GM23338 (cell line): ENCODE measurements at regions not wholly inside any gene's neighbourhood (a gene's known extent, or its start where the extent isn't known, plus 50 kb on each side); places are given as distances from the start of the nearest gene placed in this dataset.

Source experiments
- ATAC-seq: fragments of 200-7000 bp; cut with Tn5 transposase; 3 replicates; pipeline ENCODE4 v1.9.1; 2020
- DNase-seq: peaks from one replicate; pipeline ENCODE4 v3.0.0-alpha.2; 2015; ENCODE audit warnings: low spot score
- H2AFZ ChIP-seq: fragments of 200-600 bp; sonication (generic); 2 replicates; pipeline ENCODE4 v1.8.0; 2016; ENCODE audit warnings: antibody characterized with exemption, mild to moderate bottlenecking, moderate library complexity
- H3F3A ChIP-seq: fragments of 200-600 bp; sonication (generic); replicated peaks from 2 replicates; pipeline ENCODE4 v1.8.0; 2017; ENCODE audit warnings: antibody characterized with exemption, mixed run types, low read depth
- H3K27ac ChIP-seq: fragments of 200-600 bp; sonication (generic); 2 replicates; pipeline ENCODE4 v1.6.1; 2016; ENCODE audit warnings: low read depth
- H3K27me3 ChIP-seq: fragments of 200-600 bp; sonication (generic); 2 replicates; pipeline ENCODE4 v1.8.0; 2016; ENCODE audit warnings: mild to moderate bottlenecking, mixed run types, moderate library complexity; ENCODE audit not compliant: insufficient read depth
- H3K36me3 ChIP-seq: fragments of 200-600 bp; sonication (generic); 2 replicates; pipeline ENCODE4 v1.8.0; 2016; ENCODE audit warnings: mild to moderate bottlenecking; ENCODE audit not compliant: insufficient read depth
- H3K4me1 ChIP-seq: fragments of 200-600 bp; sonication (generic); 2 replicates; pipeline ENCODE4 v1.8.0; 2016; ENCODE audit warnings: mild to moderate bottlenecking, moderate library complexity; ENCODE audit not compliant: insufficient read depth
- H3K4me2 ChIP-seq: fragments of 200-600 bp; sonication (generic); 2 replicates; pipeline ENCODE4 v1.7.1; 2017; ENCODE audit warnings: mixed run types
- H3K4me3 ChIP-seq: fragments of 200-600 bp; sonication (generic); 2 replicates; pipeline ENCODE4 v1.6.1; 2016; ENCODE audit warnings: mixed run types
- H3K79me2 ChIP-seq: fragments of 200-600 bp; sonication (generic); replicated peaks from 2 replicates; pipeline ENCODE4 v1.8.0; 2017; ENCODE audit warnings: mild to moderate bottlenecking; ENCODE audit not compliant: insufficient read depth
- H3K9me2 ChIP-seq: fragments of 200-600 bp; sonication (generic); 2 replicates; pipeline ENCODE4 v1.8.0; 2017; ENCODE audit not compliant: insufficient read depth
- H4K20me1 ChIP-seq: fragments of 200-600 bp; sonication (generic); replicated peaks from 2 replicates; pipeline ENCODE4 v1.8.0; 2017; ENCODE audit warnings: mild to moderate bottlenecking; ENCODE audit not compliant: insufficient read depth
- H3K27ac Mint-ChIP-seq: 2 replicates; pipeline ENCODE4 v1.8.0; 2020; ENCODE audit warnings: inconsistent platforms, mild to moderate bottlenecking, moderate library complexity, mixed read lengths
- H3K27me3 Mint-ChIP-seq: 3 replicates; pipeline ENCODE4 v1.8.0; 2022; ENCODE audit warnings: low read depth, mild to moderate bottlenecking, moderate library complexity, mixed read lengths, inconsistent platforms; ENCODE audit not compliant: insufficient read depth, poor library complexity
- H3K36me3 Mint-ChIP-seq: 3 replicates; pipeline ENCODE4 v1.8.0; 2021; ENCODE audit warnings: low read depth, mild to moderate bottlenecking, inconsistent platforms, moderate library complexity, mixed read lengths
- H3K4me1 Mint-ChIP-seq: 3 replicates; pipeline ENCODE4 v1.8.0; 2020; ENCODE audit warnings: mild to moderate bottlenecking, inconsistent platforms, mixed read lengths
- H3K4me3 Mint-ChIP-seq: 3 replicates; pipeline ENCODE4 v1.8.0; 2021; ENCODE audit warnings: moderate library complexity, mild to moderate bottlenecking, inconsistent platforms, mixed read lengths
- H3K9me3 Mint-ChIP-seq: 3 replicates; pipeline ENCODE4 v1.8.0; 2020; ENCODE audit warnings: moderate library complexity, mild to moderate bottlenecking, inconsistent platforms, mixed read lengths
- CTCF ChIP-seq, 2 experiments: fragments of 200-600 bp in 1 of 2; sonication (generic) in 1 of 2; conservative IDR thresholded peaks; 2 replicates each; pipeline versions ENCODE4 v1.5.1 to v1.6.1; 2016 to 2017; ENCODE audit warnings: antibody characterized with exemption in 2 of 2, low read depth in 2 of 2, mild to moderate bottlenecking in 2 of 2, moderate library complexity in 1 of 2
- EZH2phosphoT487 ChIP-seq: fragments of 200-600 bp; sonication (generic); IDR thresholded peaks from one replicate; pipeline ENCODE4 v1.8.1; 2018; ENCODE audit warnings: antibody characterized with exemption; ENCODE audit not compliant: unreplicated experiment
- NANOG ChIP-seq: IDR thresholded peaks from 2 replicates; pipeline ENCODE4 v1.6.1; 2016; ENCODE audit warnings: antibody characterized with exemption, borderline replicate concordance
- POLR2AphosphoS5 ChIP-seq: IDR thresholded peaks from 2 replicates; pipeline ENCODE4 v1.6.1; 2016; ENCODE audit warnings: antibody characterized with exemption, low read depth
- REST ChIP-seq: IDR thresholded peaks from one replicate; pipeline ENCODE4 v1.6.1; 2018; ENCODE audit warnings: antibody characterized with exemption; ENCODE audit not compliant: unreplicated experiment
- STAT1 ChIP-seq: IDR thresholded peaks from one replicate; pipeline ENCODE4 v1.6.1; 2016; ENCODE audit warnings: antibody characterized with exemption; ENCODE audit not compliant: unreplicated experiment
- ZNF114 ChIP-seq: fragments of 250-450 bp; sonication (Bioruptor Pico); IDR thresholded peaks from 2 replicates; pipeline ENCODE4 v1.5.0; 2020; ENCODE audit warnings: mild to moderate bottlenecking, moderate library complexity
- ZNF331 ChIP-seq: fragments of 250-450 bp; sonication (Bioruptor Pico); IDR thresholded peaks from 2 replicates; pipeline ENCODE4 v1.5.0; 2020; ENCODE audit warnings: low read depth, mild to moderate bottlenecking, moderate library complexity
- TF ChIP-seq, protein P1 (sequence below): IDR thresholded peaks from 2 replicates; pipeline ENCODE4 v1.6.1; 2016; ENCODE audit warnings: antibody characterized with exemption

DNA sequence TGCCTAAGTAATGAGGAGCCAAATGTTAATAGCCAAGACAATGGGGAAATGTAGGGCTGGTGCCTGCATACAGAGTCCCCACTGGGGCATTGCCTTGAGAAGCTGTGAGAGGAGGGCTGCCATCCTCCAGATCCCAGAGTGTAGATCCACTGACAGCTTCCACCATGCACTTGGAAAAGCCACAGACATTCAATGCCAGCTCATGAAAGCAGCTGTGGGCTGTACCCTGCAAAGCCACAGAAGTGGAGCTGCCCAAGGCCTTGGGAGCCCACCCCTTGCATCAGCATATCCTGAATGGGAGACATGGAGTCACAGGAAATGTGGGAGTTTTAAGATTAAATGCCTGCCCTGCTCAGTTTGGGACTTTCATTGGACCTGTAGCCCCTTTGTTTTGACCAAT, 244.7 kb downstream of the BTG1 start (continued):
- TF ChIP-seq REST (no peak), ZNF331 (no peak)

DNA sequence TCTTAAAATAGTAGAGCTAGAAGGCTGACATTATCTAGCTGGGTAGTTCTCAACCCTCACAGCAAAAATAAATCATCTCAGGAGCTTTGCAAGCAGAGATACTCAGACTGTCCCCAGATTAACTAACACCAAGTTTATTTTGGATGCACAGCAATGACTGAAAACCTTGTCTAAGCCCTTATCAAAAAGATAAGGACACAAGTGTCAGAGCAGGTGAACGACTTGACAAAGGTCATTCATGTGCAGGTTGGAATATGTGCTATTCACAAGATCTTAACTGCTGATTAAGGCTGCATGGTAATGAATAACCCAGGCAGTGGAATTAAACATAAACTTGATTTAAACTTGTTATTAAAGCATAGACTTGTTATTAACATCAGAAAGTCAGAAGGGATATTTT, 246.6 kb downstream of the BTG1 start:
- DNase-seq, result no peak
- H3K4me1 Mint-ChIP-seq, result peaks cover 12% of the 10 kb centered on the region; the same call in 2 of the 3 replicates
- TF ChIP-seq NANOG (no peak), CTCF (conservative IDR thresholded peaks at IDR 0.05; ENCODE audit: low read depth in 2 of 2) (no peak), POLR2AphosphoS5 (no peak), STAT1 (no peak), ZNF331 (no peak), REST (no peak), EZH2phosphoT487 (no peak), ZNF114 (CRISPR knock-in tag) (no peak)
- TF ChIP-seq, protein P1, sequence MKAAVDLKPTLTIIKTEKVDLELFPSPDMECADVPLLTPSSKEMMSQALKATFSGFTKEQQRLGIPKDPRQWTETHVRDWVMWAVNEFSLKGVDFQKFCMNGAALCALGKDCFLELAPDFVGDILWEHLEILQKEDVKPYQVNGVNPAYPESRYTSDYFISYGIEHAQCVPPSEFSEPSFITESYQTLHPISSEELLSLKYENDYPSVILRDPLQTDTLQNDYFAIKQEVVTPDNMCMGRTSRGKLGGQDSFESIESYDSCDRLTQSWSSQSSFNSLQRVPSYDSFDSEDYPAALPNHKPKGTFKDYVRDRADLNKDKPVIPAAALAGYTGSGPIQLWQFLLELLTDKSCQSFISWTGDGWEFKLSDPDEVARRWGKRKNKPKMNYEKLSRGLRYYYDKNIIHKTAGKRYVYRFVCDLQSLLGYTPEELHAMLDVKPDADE, result no peak

More for the DNA sequence above, 246.6 kb downstream of the BTG1 start:
- Histone ChIP-seq H3K4me3 (no peak overlapping the region), H3K4me1 (no peaks in the 10 kb centered on the region), H3K79me2 (no peaks in the 10 kb centered on the region), H2AFZ (no peak overlapping the region), H3K27me3 (no peaks in the 10 kb centered on the region), H3K36me3 (no peaks in the 10 kb centered on the region), H3F3A (no peaks in the 10 kb centered on the region), H4K20me1 (no peaks in the 10 kb centered on the region), H3K27ac (no peak overlapping the region), H3K4me2 (no peak overlapping the region), H3K9me2 (peaks cover 4% of the 10 kb centered on the region)
- H3K36me3 Mint-ChIP-seq, result peaks cover 21% of the 10 kb centered on the region; the same call in 2 of the 3 replicates
- H3K27me3 Mint-ChIP-seq, result no peaks in the 10 kb centered on the region
- no peak overlapping the region for H3K27ac Mint-ChIP-seq
- H3K4me3 Mint-ChIP-seq, result no peak overlapping the region
- H3K9me3 Mint-ChIP-seq, result peaks cover 12% of the 10 kb centered on the region; the same call in 2 of the 3 replicates
- no peak for ATAC-seq
